ENCODE measurements at regions not wholly inside any gene's neighbourhood (a gene's known extent, or its start where the extent isn't known, plus 50 kb on each side); places are given as distances from the start of the nearest gene placed in this dataset.

DNA sequence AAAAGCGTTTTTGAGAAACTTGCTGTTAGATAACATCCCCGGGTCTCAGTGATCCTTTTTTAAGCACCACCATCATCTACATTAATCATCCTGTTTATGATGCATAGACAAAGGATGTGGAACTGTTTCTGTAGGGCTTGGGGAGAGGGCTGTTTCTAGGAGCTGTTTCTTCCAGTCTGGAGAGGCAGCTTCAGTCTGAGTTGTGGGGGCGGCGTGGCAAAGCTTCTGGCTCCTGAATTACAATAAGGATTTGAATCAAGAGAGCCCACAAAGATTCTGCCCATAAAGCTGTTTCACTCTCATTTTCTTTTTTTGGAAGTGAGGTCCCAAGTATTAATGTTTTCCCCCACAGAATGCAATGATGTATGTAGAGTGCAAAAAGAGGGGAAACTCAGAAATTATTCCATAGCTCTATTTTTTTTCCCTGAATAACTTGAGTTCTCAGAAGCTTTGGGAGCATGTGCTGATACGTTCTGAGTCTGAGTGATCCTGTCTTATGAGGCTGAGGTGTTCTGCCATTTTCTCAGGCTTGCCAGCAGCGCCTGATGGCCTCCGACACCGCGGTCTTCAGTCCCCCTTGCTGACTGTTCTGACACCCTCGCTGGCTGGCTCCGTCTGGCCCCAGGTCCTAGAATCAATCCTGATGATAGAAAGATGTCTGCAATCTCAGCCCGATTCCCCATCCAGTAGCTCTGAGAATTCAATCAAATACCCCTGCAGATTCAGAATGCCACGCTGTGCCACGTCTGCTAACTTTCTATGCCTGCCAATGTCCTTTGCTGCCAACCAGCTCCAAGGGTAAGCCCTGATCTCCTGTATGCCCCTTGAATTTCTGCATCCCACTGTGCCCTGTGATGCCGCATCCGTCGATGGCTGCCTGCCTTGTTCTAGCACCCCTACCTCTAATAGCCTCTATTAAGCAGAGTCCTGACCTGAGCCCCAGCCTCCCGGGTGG is 92.4 kb upstream of the AKT3 start:
- no peak overlapping the region for H3K9ac ChIP-seq (ENCODE audit: low read length)
- TF ChIP-seq TCF7L2 (IDR thresholded peaks at IDR 0.05; ENCODE audit: borderline replicate concordance, extremely low read depth, insufficient read depth, insufficient read length) (no peak), ZFX (IDR thresholded peaks at IDR 0.05) (no peak), SP1 (IDR thresholded peaks at IDR 0.05; ENCODE audit: low read depth) (no peak), MAX (IDR thresholded peaks at IDR 0.05) (no peak), POLR2A (IDR thresholded peaks at IDR 0.05; ENCODE audit: borderline replicate concordance, extremely low read depth, insufficient read depth, insufficient read length) (no peak), CBX3 (IDR thresholded peaks at IDR 0.05; ENCODE audit: low read depth) (no peak), RAD21 (IDR thresholded peaks at IDR 0.05; ENCODE audit: low read depth) (no peak), CEBPB (IDR thresholded peaks at IDR 0.05; ENCODE audit: low read depth) (no peak), ZNF274 (IDR thresholded peaks at IDR 0.05; ENCODE audit: low read depth, low read length) (no peak), EGR1 (IDR thresholded peaks at IDR 0.05; ENCODE audit: low read depth) (no peak), POLR2AphosphoS5 (IDR thresholded peaks at IDR 0.05; ENCODE audit: low read depth, low read length) (no peak), YY1 (IDR thresholded peaks at IDR 0.05; ENCODE audit: extremely low read depth, insufficient replicate concordance, low read depth, low read length) (no peak)
- TF ChIP-seq, protein P1, sequence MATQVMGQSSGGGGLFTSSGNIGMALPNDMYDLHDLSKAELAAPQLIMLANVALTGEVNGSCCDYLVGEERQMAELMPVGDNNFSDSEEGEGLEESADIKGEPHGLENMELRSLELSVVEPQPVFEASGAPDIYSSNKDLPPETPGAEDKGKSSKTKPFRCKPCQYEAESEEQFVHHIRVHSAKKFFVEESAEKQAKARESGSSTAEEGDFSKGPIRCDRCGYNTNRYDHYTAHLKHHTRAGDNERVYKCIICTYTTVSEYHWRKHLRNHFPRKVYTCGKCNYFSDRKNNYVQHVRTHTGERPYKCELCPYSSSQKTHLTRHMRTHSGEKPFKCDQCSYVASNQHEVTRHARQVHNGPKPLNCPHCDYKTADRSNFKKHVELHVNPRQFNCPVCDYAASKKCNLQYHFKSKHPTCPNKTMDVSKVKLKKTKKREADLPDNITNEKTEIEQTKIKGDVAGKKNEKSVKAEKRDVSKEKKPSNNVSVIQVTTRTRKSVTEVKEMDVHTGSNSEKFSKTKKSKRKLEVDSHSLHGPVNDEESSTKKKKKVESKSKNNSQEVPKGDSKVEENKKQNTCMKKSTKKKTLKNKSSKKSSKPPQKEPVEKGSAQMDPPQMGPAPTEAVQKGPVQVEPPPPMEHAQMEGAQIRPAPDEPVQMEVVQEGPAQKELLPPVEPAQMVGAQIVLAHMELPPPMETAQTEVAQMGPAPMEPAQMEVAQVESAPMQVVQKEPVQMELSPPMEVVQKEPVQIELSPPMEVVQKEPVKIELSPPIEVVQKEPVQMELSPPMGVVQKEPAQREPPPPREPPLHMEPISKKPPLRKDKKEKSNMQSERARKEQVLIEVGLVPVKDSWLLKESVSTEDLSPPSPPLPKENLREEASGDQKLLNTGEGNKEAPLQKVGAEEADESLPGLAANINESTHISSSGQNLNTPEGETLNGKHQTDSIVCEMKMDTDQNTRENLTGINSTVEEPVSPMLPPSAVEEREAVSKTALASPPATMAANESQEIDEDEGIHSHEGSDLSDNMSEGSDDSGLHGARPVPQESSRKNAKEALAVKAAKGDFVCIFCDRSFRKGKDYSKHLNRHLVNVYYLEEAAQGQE (IDR thresholded peaks at IDR 0.05; ENCODE audit: low read depth), result no peak
- H3K36me3 ChIP-seq (ENCODE audit: control insufficient read depth in 1 of 2, insufficient read depth in 2 of 2, low read length in 2 of 2), result no peaks in the 10 kb centered on the region
- H3K79me2 ChIP-seq (ENCODE audit: insufficient read depth, low read length), result no peaks in the 10 kb centered on the region
- BruUV-seq (replicated peaks), result no TSS peak
- DNase-seq (ENCODE audit: low read depth, low spot score) (no peak), ATAC-seq (no peak)
- H3K27me3 ChIP-seq (ENCODE audit: insufficient read depth, low read length), result 0 out of 2 replicates have a peak, but pooled peaks cover 18% of the 10 kb centered on the region
- intact Hi-C loops (cut with micrococcal nuclease), result no loop called here
- H2AFZ ChIP-seq (ENCODE audit: low read depth, low read length, poor library complexity, severe bottlenecking), result no peak overlapping the region
- H3K9me3 ChIP-seq (ENCODE audit: control insufficient read depth in 1 of 2, insufficient read depth in 1 of 2, low read depth in 1 of 2, low read length in 2 of 2), result no peaks in the 10 kb centered on the region
- no peaks in the 10 kb centered on the region for H4K20me1 ChIP-seq (ENCODE audit: insufficient read depth)
- POLR2A ChIA-PET, result no interaction called here
- H3K4me1 ChIP-seq (ENCODE audit: control insufficient read depth in 1 of 2, insufficient read depth in 2 of 2, low read length in 2 of 2), result peaks cover 0 to 6% of the 10 kb centered on the region in 2 experiments; a peak in 1 of 4 replicates
- H3K27ac ChIP-seq (ENCODE audit: low read depth, low read length), result no peak overlapping the region
- 0 out of 2 replicates have a peak, but pooled peaks cover 3% of the 10 kb centered on the region for H3K9me2 ChIP-seq (ENCODE audit: insufficient read depth)
- H3K4me2 ChIP-seq (ENCODE audit: low read length), result no peak overlapping the region
- no peak overlapping the region for H3K4me3 ChIP-seq (replicated peaks in 1 of 2; ENCODE audit: low read depth in 1 of 2, low read length in 2 of 2)
- CTCF ChIA-PET, result no interaction called here
- RAD21 ChIA-PET (ENCODE audit: low non-redundant PET in 1 of 2, low total read pairs in 2 of 2, uncharacterized antibody in 2 of 2, unreplicated experiment in 2 of 2), result no interaction called here
